A549 (cell line): ENCODE measurements at regions not wholly inside any gene's neighbourhood (a gene's known extent, or its start where the extent isn't known, plus 50 kb on each side); places are given as distances from the start of the nearest gene placed in this dataset.

ENCODE experiments used
- ATAC-seq, 2 experiments: fragments of 200-7000 bp in 1 of 2; fragments of >200 bp in 1 of 2; cut with Nextera tagmentation in 1 of 2; cut with Tn5 transposase in 1 of 2; 3 replicates each; pipeline versions ENCODE4 v1.8.0 to v1.9.1; 2018 to 2020; ENCODE audit warnings: mild to moderate bottlenecking in 1 of 2, moderate library complexity in 1 of 2
- CTCF ChIA-PET: fragments of 300-600 bp; sonication (Branson Sonifier 250); formaldehyde crosslinking; extraction: SDS; loops from one replicate; lab custom pipeline; 2021; ENCODE audit warnings: antibody characterized with exemption, inconsistent platforms; lab: Yijun Ruan, JAX
- POLR2A ChIA-PET: fragments of 350-600 bp; formaldehyde crosslinking; extraction: SDS; loops from one replicate; lab custom pipeline; 2021; ENCODE audit warnings: antibody characterized with exemption, inconsistent platforms; lab: Yijun Ruan, JAX
- DNase-seq, 2 experiments: peaks; one replicate each; pipeline versions ENCODE4 v3.0.0 to v3.0.0-alpha.2; 2011 to 2016; ENCODE audit warnings: low read depth in 1 of 2, low spot score in 1 of 2
- FAIRE-seq: peaks from 2 replicates; lab custom pipeline; 2011; peaks lifted over from hg19 to GRCh38; lab: Jason Lieb, UNC
- H3K27ac ChIP-seq, 2 experiments: fragments of >200 bp; sonication (Bioruptor Twin); formaldehyde crosslinking; 3 replicates each; pipeline ENCODE4 v1.5.1; 2016 to 2017
- H3K4me1 ChIP-seq: fragments of >200 bp; sonication (Bioruptor Twin); formaldehyde crosslinking; 3 replicates; pipeline ENCODE4 v1.6.1; 2016
- H3K4me2 ChIP-seq: fragments of >200 bp; sonication (Bioruptor Twin); formaldehyde crosslinking; 3 replicates; pipeline ENCODE4 v1.6.1; 2016
- H3K4me3 ChIP-seq: fragments of >200 bp; sonication (Bioruptor Twin); formaldehyde crosslinking; 3 replicates; pipeline ENCODE4 v1.5.1; 2016
- H3K9me3 ChIP-seq: fragments of >200 bp; sonication (Bioruptor Twin); formaldehyde crosslinking; 3 replicates; pipeline ENCODE4 v1.6.1; 2016
- CBX8 ChIP-seq: fragments of 200-600 bp; sonication (generic); IDR thresholded peaks from 2 replicates; pipeline ENCODE4 v1.6.1; 2016
- CEBPB ChIP-seq, 2 experiments: fragments of >200 bp in 1 of 2; sonication (Bioruptor Twin) in 1 of 2; formaldehyde crosslinking in 1 of 2; IDR thresholded peaks; 2 replicates each; pipeline ENCODE4 v1.6.1; 2012 to 2016
- GATA3 ChIP-seq: IDR thresholded peaks from 2 replicates; pipeline ENCODE4 v1.6.1; 2012; ENCODE audit warnings: borderline replicate concordance
- HOXB5 ChIP-seq: fragments of 250-450 bp; sonication (Bioruptor Pico); IDR thresholded peaks from 2 replicates; pipeline ENCODE4 v1.5.0; 2020; ENCODE audit warnings: mild to moderate bottlenecking, moderate library complexity
- JUN ChIP-seq, 2 experiments: fragments of >200 bp; sonication (Bioruptor Twin); formaldehyde crosslinking; IDR thresholded peaks; 2 replicates in 1 of 2; 3 replicates in 1 of 2; pipeline ENCODE4 v1.6.1; 2016 to 2017
- MAFK ChIP-seq: fragments of 450-650 bp; IDR thresholded peaks from 2 replicates; pipeline ENCODE4 v1.6.1; 2014; ENCODE audit not compliant: partially characterized antibody
- MYC ChIP-seq: IDR thresholded peaks from 2 replicates; pipeline ENCODE4 v1.6.1; 2012; ENCODE audit warnings: mild to moderate bottlenecking, inconsistent platforms, low read length, improper control_type of control experiment, borderline replicate concordance
- RNF2 ChIP-seq: fragments of 200-600 bp; sonication (generic); IDR thresholded peaks from 2 replicates; pipeline ENCODE4 v1.6.1; 2016; ENCODE audit warnings: low read depth, mild to moderate bottlenecking, antibody characterized with exemption, moderate library complexity, borderline replicate concordance
- WGBS: methylation state at CpG from one replicate; pipeline ENCODE4 v1.1.6; 2017; ENCODE audit errors: missing lambda C conversion rate; 5-methylcytosine and 5-hydroxymethylcytosine counted together
- small RNA-seq, 6 experiments: library from RNA; depleted of rRNA; stranded (forward); fragments of <200 nt; gene quantifications; one replicate each; pipeline ENCODE3, GENCODE V24; 2012
- TF ChIP-seq, protein P1 (sequence below): fragments of 450-650 bp; IDR thresholded peaks from 2 replicates; pipeline ENCODE4 v1.6.1; 2014; ENCODE audit warnings: antibody characterized with exemption
- TF ChIP-seq, protein P2 (sequence below): fragments of 250-450 bp; sonication (Bioruptor Pico); IDR thresholded peaks from 2 replicates; pipeline ENCODE4 v1.5.0; 2021; ENCODE audit warnings: mild to moderate bottlenecking, moderate library complexity, borderline replicate concordance

GRCh38 chr4:97504713-97505112, 638.6 kb downstream of the STPG2 start:
- ATAC-seq (no peak), DNase-seq (no peak), FAIRE-seq (no peak)
- no peak overlapping the region for H3K27ac ChIP-seq
- H3K4me3 ChIP-seq: no peak overlapping the region
- H3K4me2 ChIP-seq: peak overlapping the region; percentile 21; the same call in 1 of the 3 replicates
- ChIA-PET CTCF (no interaction called here), POLR2A (no interaction called here)
- no peaks in the 10 kb centered on the region for H3K9me3 ChIP-seq
- peaks cover 9% of the 10 kb centered on the region; the same call in 1 of the 3 replicates for H3K4me1 ChIP-seq
- no peak for TF ChIP-seq RNF2
- TF ChIP-seq JUN (IDR thresholded peaks at IDR 0.05): no peak
- no peak for TF ChIP-seq CBX8
- TF ChIP-seq MYC: no peak
- TF ChIP-seq MAFK: peak; percentile 16

GRCh38 chr4:97507587-97508245, 635.6 kb downstream of the STPG2 start:
- no peak for TF ChIP-seq CEBPB (IDR thresholded peaks at IDR 0.05)
- TF ChIP-seq, protein P1, sequence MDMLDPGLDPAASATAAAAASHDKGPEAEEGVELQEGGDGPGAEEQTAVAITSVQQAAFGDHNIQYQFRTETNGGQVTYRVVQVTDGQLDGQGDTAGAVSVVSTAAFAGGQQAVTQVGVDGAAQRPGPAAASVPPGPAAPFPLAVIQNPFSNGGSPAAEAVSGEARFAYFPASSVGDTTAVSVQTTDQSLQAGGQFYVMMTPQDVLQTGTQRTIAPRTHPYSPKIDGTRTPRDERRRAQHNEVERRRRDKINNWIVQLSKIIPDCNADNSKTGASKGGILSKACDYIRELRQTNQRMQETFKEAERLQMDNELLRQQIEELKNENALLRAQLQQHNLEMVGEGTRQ: no peak
- TF ChIP-seq GATA3: no peak
- no peak for TF ChIP-seq MYC
- no peak for TF ChIP-seq HOXB5 (CRISPR knock-in tag)
- TF ChIP-seq, protein P2, sequence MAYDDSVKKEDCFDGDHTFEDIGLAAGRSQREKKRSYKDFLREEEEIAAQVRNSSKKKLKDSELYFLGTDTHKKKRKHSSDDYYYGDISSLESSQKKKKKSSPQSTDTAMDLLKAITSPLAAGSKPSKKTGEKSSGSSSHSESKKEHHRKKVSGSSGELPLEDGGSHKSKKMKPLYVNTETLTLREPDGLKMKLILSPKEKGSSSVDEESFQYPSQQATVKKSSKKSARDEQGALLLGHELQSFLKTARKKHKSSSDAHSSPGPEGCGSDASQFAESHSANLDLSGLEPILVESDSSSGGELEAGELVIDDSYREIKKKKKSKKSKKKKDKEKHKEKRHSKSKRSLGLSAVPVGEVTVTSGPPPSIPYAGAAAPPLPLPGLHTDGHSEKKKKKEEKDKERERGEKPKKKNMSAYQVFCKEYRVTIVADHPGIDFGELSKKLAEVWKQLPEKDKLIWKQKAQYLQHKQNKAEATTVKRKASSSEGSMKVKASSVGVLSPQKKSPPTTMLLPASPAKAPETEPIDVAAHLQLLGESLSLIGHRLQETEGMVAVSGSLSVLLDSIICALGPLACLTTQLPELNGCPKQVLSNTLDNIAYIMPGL: no peak
- Histone ChIP-seq H3K4me1 (peaks cover 9% of the 10 kb centered on the region; the same call in 1 of the 3 replicates), H3K27ac (no peak overlapping the region), H3K9me3 (no peaks in the 10 kb centered on the region), H3K4me2 (no peak overlapping the region), H3K4me3 (no peak overlapping the region)
- ATAC-seq (no peak), DNase-seq (no peak), FAIRE-seq (no peak)
- WGBS: 100% methylated on average over 2 of the region's 2 CpGs
- ChIA-PET CTCF (no interaction called here), POLR2A (no interaction called here)

Small RNA genes in the stretch of these regions (small RNA-seq; reads per million reads assigned to genes)
- gene COX7A2P2 (0 to 0.04 (median 0) reads per million in 6 experiments), gene RNU6-34P (0 to 27.0 (median 1.6) reads per million in 6 experiments)
